ENCODE measurements at regions not wholly inside any gene's neighbourhood (a gene's known extent, or its start where the extent isn't known, plus 50 kb on each side); places are given as distances from the start of the nearest gene placed in this dataset.

GRCh38 chr5:147979761-147980160, 73.4 kb upstream of the C5orf46 start (continued):
- no peak for TF ChIP-seq ZNF354C (tag by site-specific recombination; IDR thresholded peaks at IDR 0.05; ENCODE audit: borderline replicate concordance, low read depth)
- no peak for TF ChIP-seq ZNF600 (tag by site-specific recombination; IDR thresholded peaks at IDR 0.05)

DNA sequence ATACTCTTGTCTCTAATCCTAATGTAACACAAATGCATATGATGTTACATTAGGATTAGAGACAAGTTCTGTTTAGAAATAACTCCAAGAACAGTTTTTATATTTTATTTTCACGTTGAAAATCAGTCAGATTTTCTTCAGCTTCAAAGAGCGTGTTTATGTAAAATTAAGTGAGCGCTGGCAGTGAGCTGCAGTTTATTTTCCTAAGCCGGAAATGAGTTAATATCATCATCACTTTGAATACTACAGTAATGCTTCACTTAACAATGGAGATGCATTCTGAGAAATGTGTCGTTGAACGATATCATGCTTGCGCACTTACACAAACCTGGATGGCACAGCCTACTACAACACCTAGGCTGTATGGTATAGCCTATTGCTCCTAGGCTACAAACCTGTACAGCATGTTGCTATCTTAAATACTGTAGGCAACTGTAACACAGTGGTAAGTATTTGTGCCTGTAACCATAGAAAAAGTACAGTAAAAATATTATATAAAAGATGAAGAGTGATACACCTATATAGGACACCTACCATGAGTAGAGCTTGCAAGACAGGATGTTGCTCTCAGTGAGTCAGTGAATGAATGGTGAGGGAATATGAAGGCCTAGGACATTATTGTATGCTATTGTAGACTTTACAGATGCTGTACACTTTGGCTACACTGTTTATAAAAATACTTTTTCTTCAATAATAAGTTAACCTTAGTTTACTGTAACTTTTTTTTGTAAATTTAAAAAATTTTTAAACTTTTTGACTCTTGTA, 65.9 kb upstream of the C5orf46 start:
- ChIA-PET CTCF (interaction anchor here (0.6 to 1.4 kb wide), 3 partner anchors 86 to 1297 kb away, joined by 3 to 4 read pairs (median 3); no protein-coding TSS in a partner anchor), POLR2A (interaction anchor here (0.6 kb wide), 1 partner anchor 21 kb away, joined by 3 read pairs; no protein-coding TSS in a partner anchor)

GRCh38 chr5:147971472-147971871, 65.1 kb upstream of the C5orf46 start:
- H3K36me3 ChIP-seq (ENCODE audit: control insufficient read depth in 2 of 2, insufficient read depth in 1 of 2, low read length in 2 of 2) = no peaks in the 10 kb centered on the region
- H3K4me1 ChIP-seq (ENCODE audit: control insufficient read depth, insufficient read depth, low read length) = no peaks in the 10 kb centered on the region
- no peak overlapping the region for H3K4me3 ChIP-seq (ENCODE audit: low read depth, low read length)
- POLR2A ChIA-PET = interaction anchor here (0.6 kb wide), 1 partner anchor 22 kb away, joined by 3 read pairs; no protein-coding TSS in a partner anchor
- no peak overlapping the region for H3K27ac ChIP-seq (ENCODE audit: extremely low read depth, low read depth, low read length)
- CTCF ChIA-PET = no interaction called here
- no peaks in the 10 kb centered on the region for H3K9me3 ChIP-seq (ENCODE audit: control insufficient read depth, insufficient read depth, low read depth, low read length)
- TF ChIP-seq ZNF10 (tag by site-specific recombination; IDR thresholded peaks at IDR 0.05) (no peak), ZNF211 (tag by site-specific recombination; IDR thresholded peaks at IDR 0.05; ENCODE audit: low read depth) (no peak), ZNF391 (tag by site-specific recombination; IDR thresholded peaks at IDR 0.05; ENCODE audit: borderline replicate concordance, low read depth) (no peak), ZSCAN4 (tag by site-specific recombination; IDR thresholded peaks at IDR 0.05) (no peak), ZNF157 (tag by site-specific recombination; IDR thresholded peaks at IDR 0.05) (no peak), ZNF785 (tag by site-specific recombination; IDR thresholded peaks at IDR 0.05) (no peak), SCRT1 (tag by site-specific recombination; IDR thresholded peaks at IDR 0.05; ENCODE audit: borderline replicate concordance) (no peak), ZNF335 (tag by site-specific recombination; conservative IDR thresholded peaks at IDR 0.05) (no peak)

More for the DNA sequence above, 65.9 kb upstream of the C5orf46 start:
- H3K36me3 ChIP-seq (ENCODE audit: control insufficient read depth in 2 of 2, insufficient read depth in 1 of 2, low read length in 2 of 2) = no peaks in the 10 kb centered on the region
- no peaks in the 10 kb centered on the region for H3K9me3 ChIP-seq (ENCODE audit: control insufficient read depth, insufficient read depth, low read depth, low read length)
- TF ChIP-seq ZSCAN4 (tag by site-specific recombination; IDR thresholded peaks at IDR 0.05) = no peak
- TF ChIP-seq ZNF274 (IDR thresholded peaks at IDR 0.05; ENCODE audit: low read length) = no peak
- no peak for TF ChIP-seq ZNF274 (tag by site-specific recombination; IDR thresholded peaks at IDR 0.05; ENCODE audit: borderline replicate concordance)
- no peak for TF ChIP-seq ZNF48 (tag by site-specific recombination; IDR thresholded peaks at IDR 0.05)
- no peak for TF ChIP-seq ZNF792 (tag by site-specific recombination; IDR thresholded peaks at IDR 0.05)
- no peak for TF ChIP-seq SCRT2 (tag by site-specific recombination; IDR thresholded peaks at IDR 0.05)
- TF ChIP-seq ZNF157 (tag by site-specific recombination; IDR thresholded peaks at IDR 0.05) = no peak
- no peak for TF ChIP-seq ZNF239 (tag by site-specific recombination; IDR thresholded peaks at IDR 0.05)
- no peak for TF ChIP-seq GLIS2 (tag by site-specific recombination; IDR thresholded peaks at IDR 0.05)
- no peak overlapping the region for H3K4me3 ChIP-seq (ENCODE audit: low read depth, low read length)
- no peak overlapping the region for H3K27ac ChIP-seq (ENCODE audit: extremely low read depth, low read depth, low read length)
- H3K4me1 ChIP-seq (ENCODE audit: control insufficient read depth, insufficient read depth, low read length) = no peaks in the 10 kb centered on the region

- H3K27ac ChIP-seq (ENCODE audit: extremely low read depth, low read depth, low read length) = no peak overlapping the region
- H3K9me3 ChIP-seq (ENCODE audit: control insufficient read depth, insufficient read depth, low read depth, low read length) = no peaks in the 10 kb centered on the region
- POLR2A ChIA-PET = no interaction called here
- no peak overlapping the region for H3K4me3 ChIP-seq (ENCODE audit: low read depth, low read length)
- H3K4me1 ChIP-seq (ENCODE audit: control insufficient read depth, insufficient read depth, low read length) = no peaks in the 10 kb centered on the region
- CTCF ChIA-PET = no interaction called here
- H3K36me3 ChIP-seq (ENCODE audit: control insufficient read depth in 2 of 2, insufficient read depth in 1 of 2, low read length in 2 of 2) = peaks cover 0 to 8% of the 10 kb centered on the region in 2 experiments; a peak in 1 of 3 replicates
- TF ChIP-seq ZNF324 (tag by site-specific recombination; IDR thresholded peaks at IDR 0.05) (no peak), ZNF791 (tag by site-specific recombination; IDR thresholded peaks at IDR 0.05) (no peak), ZNF677 (tag by site-specific recombination; IDR thresholded peaks at IDR 0.05) (no peak), ZNF366 (tag by site-specific recombination; conservative IDR thresholded peaks at IDR 0.05) (no peak), ZNF311 (tag by site-specific recombination; IDR thresholded peaks at IDR 0.05; ENCODE audit: borderline replicate concordance) (no peak), BCL11B (tag by site-specific recombination; IDR thresholded peaks at IDR 0.05; ENCODE audit: low read depth) (no peak), ZNF488 (tag by site-specific recombination; IDR thresholded peaks at IDR 0.05) (no peak), ZNF214 (tag by site-specific recombination; IDR thresholded peaks at IDR 0.05; ENCODE audit: borderline replicate concordance) (no peak), ZBTB20 (tag by site-specific recombination; IDR thresholded peaks at IDR 0.05) (no peak), ZNF830 (tag by site-specific recombination; IDR thresholded peaks at IDR 0.05; ENCODE audit: low read depth) (no peak), ZNF548 (tag by site-specific recombination; IDR thresholded peaks at IDR 0.05) (no peak)
Observed at GRCh38 chr5:147968855-147969254, 62.5 kb upstream of the C5orf46 start.

Data from HEK293 (cell line).